ENCODE measurements at regions not wholly inside any gene's neighbourhood (a gene's known extent, or its start where the extent isn't known, plus 50 kb on each side); places are given as distances from the start of the nearest gene placed in this dataset.
"Not testable (repeated sequence)": the region's sequence is repeated elsewhere in the genome, so short reads cannot be mapped to it uniquely, and the experiment has no call there.

DNA sequence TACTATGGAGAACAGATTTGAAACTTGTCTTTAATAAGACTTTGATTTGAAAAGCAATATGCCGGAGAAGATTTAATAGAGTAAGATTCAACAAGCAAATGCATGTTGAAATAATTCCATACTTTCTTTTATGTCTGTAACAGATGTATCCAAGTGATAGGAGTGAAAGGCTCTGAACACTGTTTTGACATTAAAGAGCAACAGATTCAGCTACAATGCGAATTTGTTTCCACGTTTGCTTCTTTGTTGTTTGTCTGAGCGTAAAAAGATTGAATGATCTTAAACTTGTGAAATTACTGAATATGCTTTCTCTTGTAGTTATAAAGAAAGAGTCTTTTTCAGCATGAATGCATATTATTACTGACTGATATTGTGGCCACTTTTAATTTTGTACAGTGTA is 2612.9 kb downstream of the PCDH9 start:
- no peak for DNase-seq

DNA sequence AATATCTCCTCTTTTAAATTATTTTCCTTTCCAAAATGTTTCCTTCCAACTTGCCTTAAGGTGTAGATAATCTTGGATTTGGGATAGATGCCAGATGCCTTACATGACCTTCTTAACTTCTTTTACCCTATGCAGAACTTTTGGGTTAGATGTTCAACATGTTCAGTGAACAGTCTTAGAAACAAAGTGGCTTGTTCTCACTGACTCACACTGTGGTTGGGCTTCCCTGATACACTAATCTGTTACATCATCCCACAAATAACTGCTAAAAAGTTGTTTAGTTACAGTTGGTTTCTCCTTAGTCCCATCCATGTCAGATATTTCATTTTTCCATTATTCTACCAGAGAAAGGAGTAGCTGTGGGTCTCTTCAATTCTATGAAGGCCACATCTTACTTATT is 2638.2 kb downstream of the PCDH9 start:
- no peak for DNase-seq

DNA sequence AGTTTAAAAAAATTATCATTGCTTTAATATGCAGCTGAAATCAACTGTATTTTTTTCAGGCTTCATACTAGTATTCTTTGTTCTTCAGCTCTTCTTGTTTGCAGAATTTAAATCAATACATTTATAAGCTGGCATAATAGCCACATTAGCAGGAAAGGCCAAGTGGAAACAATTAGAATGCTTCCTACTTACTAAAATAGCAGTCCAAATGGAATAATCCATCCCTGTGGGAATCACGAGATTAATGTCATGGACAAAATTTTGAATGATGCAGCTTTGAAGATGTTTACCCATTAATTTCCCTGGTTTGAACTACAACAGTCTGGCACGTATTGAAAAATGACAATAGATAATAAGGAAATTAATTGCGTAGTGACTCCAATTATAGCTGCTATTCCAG is 2650.8 kb downstream of the PCDH9 start:
- no peak for DNase-seq

DNA sequence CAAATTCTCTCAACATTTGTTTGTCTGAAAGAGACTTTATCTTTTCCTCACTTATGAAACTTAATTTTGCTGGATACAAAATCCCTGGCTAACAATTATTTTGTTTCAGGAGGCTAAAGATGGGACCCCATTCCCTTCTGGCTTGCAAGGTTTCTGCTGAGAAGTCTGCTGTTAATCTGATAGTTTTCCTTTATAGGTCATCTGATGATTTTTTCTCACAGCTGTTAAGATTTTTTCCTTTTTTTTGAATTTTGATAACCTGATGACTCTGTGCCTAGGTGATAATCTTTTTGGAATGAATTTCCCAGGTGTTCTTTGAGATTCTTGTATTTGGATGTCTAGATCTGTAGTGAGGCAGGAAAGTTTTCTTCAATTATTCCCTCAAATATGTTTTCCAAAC is 2661.4 kb downstream of the PCDH9 start:
- DNase-seq: no peak

GRCh38 chr13:64558031-64558430 is 2672.1 kb downstream of the PCDH9 start:
- DNase-seq: not testable (repeated sequence)

- DNase-seq: no peak
Measured at GRCh38 chr13:64556376-64556775, 2673.8 kb downstream of the PCDH9 start.

DNA sequence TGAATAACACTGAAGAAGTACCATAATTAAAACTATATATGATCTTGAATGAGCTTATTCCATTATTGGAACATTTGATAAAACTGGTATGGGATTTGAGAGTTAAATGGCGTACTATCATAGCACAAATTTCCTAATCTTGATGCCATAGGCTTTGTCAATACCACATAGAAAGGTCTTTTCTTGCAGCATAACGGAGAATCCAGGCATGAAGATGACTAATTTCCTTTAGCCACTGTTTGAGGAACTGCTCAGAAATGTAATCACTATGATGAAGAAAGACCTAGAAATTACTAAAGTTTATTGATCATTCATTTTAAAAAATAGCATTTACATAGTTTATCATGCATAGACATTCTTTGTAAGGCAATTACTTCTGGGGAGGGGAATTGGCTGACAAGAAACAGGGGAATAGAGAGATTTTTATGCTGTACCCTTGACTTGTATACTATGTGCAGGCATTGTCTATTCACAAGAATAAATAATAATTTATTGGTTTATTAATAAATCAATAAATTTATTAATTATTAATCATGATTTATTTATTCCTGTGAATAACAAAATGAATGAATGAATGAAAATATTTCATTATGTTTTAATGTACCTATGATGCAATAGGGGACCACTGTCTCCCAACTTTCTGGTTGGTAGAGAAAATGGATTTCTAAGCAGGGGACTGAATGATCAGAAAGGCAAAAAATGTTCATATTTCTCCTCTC is 2676.6 kb downstream of the PCDH9 start:
- DNase-seq: no peak

GRCh38 chr13:64551755-64552154 is 2678.4 kb downstream of the PCDH9 start:
- DNase-seq: no peak

GRCh38 chr13:64546371-64546770 is 2683.8 kb downstream of the PCDH9 start:
- no peak for DNase-seq

- DNase-seq: no peak
Measured at GRCh38 chr13:64540976-64541375, 2689.2 kb downstream of the PCDH9 start.

- no peak for DNase-seq
Measured at GRCh38 chr13:64540468-64540867, 2689.7 kb downstream of the PCDH9 start.

DNA sequence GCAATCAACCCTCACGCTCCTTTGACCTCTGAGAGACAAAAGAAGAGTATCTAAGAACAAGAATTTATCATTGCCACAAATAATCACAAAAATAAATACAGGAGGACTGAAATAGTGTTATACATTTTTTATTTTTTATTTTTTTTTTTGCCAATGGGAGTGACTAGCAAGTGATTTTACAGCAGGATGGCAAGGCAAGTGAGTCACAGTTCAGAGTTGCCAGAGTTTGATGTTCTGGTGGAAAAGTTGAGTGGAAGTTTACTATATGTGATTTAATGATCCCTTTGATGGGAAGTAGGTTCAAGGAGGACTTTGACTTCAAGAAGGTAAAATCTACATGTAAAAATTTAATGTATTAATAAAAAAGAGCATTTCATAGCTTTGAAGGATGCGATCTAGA is 2691.4 kb downstream of the PCDH9 start:
- DNase-seq: no peak

DNA sequence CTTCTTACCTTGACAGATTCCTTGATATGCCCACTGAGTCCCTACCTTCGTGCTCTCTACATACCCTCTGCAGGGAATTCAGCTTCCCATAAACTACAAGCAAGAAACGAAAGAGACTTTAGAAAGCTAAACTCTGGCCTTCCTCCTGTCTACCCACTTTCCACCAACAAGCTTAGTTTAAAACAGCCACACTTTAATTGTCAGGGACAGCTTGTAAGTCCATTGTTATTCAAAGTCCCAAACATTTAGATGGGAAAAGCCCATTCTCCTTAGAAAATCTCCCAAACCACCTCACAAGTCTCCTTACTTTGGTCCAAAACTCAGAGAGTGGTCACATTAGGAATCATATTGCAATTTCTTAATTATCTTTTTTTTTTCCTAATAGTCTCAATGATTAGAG is 2695.8 kb downstream of the PCDH9 start:
- DNase-seq: no peak

DNA sequence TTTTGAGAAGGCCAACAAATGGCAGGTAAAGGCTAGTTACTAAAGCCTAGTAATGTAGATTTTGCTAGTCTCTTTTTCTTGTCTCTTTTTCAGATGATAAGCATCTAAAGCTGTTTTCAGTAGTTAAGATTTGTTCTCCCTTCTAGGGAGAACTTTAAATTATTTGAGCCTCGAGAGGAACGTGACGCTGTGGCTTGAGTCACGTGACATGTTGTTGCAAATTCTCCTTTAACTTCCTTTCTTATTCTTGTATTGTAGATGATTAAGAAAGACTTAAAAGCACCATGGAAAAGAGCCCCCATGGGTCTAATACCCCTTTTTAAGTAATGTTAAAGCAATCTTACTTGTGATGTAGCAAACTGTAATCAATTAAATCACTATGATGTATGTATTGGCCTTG is 2698.7 kb downstream of the PCDH9 start:
- no peak for DNase-seq

GRCh38 chr13:64529874-64530485 is 2700.2 kb downstream of the PCDH9 start:
- no peak for DNase-seq

- DNase-seq: no peak
Measured at GRCh38 chr13:64528838-64529237, 2701.3 kb downstream of the PCDH9 start.

DNA sequence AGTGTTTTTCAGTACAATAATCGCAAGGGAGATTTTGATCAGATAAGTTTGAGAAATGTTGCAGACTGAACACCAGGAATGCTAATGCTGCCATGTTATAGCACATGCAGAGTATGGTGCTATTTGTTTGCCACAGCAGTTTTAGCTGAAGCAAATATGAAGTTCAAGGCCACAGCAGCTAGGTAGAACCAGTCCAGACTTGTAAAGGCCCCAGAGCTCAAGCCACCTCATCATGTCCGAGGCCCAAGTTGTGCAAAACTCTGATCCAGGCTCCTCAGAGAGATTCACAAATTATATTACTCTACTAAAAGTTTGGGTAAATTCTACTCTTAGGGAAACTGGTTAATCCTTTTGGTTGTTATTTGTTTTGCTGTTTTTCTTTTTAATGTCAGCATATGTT is 2702.6 kb downstream of the PCDH9 start:
- DNase-seq: no peak

- no peak for DNase-seq
Measured at GRCh38 chr13:64525687-64526086, 2704.4 kb downstream of the PCDH9 start.

DNA sequence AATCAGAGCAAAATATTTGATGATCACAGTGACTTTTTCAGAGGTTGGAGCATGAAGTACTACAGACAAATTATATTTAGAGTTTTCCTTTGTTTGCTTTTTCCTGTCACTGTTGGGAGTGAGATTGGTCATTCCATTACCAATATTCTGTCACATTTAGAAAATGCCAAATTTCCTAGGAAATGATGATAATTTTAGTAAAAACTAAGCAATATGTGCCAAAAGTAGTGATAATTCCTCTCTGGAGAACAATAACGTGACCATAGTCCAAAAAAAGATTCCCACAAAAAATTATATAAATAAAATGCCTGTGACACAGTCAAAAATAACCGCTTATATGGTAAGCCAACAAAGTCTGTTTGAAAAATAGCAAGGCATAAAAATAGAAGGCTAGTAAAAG is 2719.4 kb downstream of the PCDH9 start:
- DNase-seq: no peak

GRCh38 chr13:64506246-64506645 is 2723.9 kb downstream of the PCDH9 start:
- DNase-seq: no peak

GRCh38 chr13:64505336-64505910 is 2724.7 kb downstream of the PCDH9 start:
- DNase-seq: no peak

- DNase-seq: no peak
Measured at GRCh38 chr13:64488731-64489130, 2741.4 kb downstream of the PCDH9 start.

DNA sequence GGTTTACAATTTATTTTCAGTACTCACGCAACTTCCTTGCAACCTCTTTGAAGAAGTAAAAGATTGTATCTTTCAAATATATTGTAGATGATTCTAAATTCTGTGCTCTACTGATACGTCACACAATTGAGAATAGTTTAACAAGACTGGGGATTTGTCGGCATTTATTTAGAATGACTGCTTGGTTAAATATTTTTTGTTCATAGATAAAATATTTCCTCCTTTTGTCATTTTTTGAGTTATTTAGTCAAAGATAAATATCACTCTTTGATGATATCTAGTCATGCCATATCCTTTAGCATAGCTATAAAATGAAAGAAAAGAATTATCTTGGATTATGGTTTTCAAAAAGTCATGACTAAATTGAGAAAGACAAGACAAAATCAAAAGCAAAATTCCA is 2747.8 kb downstream of the PCDH9 start:
- no peak for DNase-seq

DNA sequence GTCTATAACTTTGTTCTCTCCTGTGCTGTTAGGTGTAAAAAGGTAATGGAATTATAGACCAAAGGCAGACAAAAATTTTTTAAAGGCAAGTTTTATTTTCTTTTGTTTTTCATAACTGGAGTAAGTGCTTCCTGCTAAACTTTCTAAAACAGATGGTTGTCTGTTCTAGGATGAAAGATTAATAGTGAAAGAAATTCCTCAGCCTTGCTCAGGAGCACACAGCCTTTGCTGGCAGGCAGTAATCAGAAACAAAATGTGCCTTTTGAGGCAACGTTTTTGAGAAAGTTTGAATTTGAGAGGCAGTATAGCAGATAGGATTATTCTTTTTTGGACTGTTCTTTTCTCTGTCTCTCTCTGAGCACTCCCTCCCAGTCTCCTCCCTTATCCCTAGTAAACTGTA is 2749.5 kb downstream of the PCDH9 start:
- DNase-seq: no peak

DNA sequence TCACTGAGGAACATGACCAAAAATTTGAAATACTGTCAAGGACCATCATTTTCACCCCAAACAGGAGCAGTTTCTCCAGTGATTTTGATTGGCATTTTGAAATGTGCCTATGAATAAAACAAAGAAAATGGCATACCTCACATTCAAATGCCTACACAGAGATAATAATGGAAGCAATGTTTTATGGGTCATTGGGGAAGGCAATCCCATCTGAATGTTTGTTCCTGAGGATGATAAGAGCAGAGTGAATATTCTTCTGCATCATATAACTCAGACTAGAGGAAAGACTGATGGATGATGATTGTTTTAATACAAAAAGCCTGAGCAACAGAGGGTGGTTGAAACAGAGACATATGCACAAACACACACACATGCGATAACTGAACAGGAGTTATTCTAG is 2749.9 kb downstream of the PCDH9 start:
- no peak for DNase-seq

Data from NCI-H1694 treated with DMSO at 0.1 percent for 48 hours (cell line).